ENCODE measurements at regions not wholly inside any gene's neighbourhood (a gene's known extent, or its start where the extent isn't known, plus 50 kb on each side); places are given as distances from the start of the nearest gene placed in this dataset.

GRCh38 chr9:23379842-23380241 lies 446.2 kb downstream of the ELAVL2 start:
- TF ChIP-seq POLR2AphosphoS5 (IDR thresholded peaks at IDR 0.05; ENCODE audit: borderline replicate concordance, low read depth, low read length): no peak
- no peak for TF ChIP-seq EZH2 (IDR thresholded peaks at IDR 0.05)
- TF ChIP-seq FOXP2 (optimal IDR thresholded peaks at IDR 0.05; ENCODE audit: control extremely low read depth, extremely low read length, insufficient read depth): no peak
